Fibroblast of the aortic adventitia (primary cell): ENCODE measurements at regions not wholly inside any gene's neighbourhood (a gene's known extent, or its start where the extent isn't known, plus 50 kb on each side); places are given as distances from the start of the nearest gene placed in this dataset.
"Not testable (repeated sequence)": the region's sequence is repeated elsewhere in the genome, so short reads cannot be mapped to it uniquely, and the experiment has no call there.

Experiments
- DNase-seq: peaks from one replicate; pipeline ENCODE4 v3.0.0-alpha.2; 2010; ENCODE audit warnings: low read depth
- H3K4me3 ChIP-seq: 2 replicates; pipeline ENCODE4 v1.5.1; 2011; ENCODE audit warnings: low read depth, mild to moderate bottlenecking, control low read depth, low read length, moderate library complexity
- TF ChIP-seq, protein P1 (sequence below): IDR thresholded peaks from 2 replicates; pipeline ENCODE4 v1.5.1; 2011; ENCODE audit warnings: mild to moderate bottlenecking, low read length, control low read depth, inconsistent platforms; ENCODE audit not compliant: insufficient read depth

DNA sequence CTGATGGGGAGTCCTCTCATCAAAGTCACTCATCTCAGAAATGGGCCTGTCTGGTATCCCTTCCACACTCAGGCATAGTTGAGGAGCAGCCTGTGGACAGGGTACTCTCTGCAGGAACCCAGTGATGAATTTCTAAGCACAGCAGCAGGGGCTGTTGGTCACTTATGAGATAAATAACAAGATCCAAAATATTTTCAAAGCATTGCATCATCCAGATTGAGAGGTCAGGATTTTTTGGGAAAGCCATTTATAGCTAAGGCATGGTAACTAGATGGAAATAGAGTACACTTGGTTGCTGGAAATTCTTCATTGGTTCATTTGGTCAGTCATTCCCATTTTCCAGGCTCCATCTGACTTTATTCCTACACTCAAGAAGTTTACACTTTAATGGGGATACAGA lies 246.8 kb upstream of the RAI14 start:
- no peak overlapping the region for H3K4me3 ChIP-seq
- TF ChIP-seq, protein P1, sequence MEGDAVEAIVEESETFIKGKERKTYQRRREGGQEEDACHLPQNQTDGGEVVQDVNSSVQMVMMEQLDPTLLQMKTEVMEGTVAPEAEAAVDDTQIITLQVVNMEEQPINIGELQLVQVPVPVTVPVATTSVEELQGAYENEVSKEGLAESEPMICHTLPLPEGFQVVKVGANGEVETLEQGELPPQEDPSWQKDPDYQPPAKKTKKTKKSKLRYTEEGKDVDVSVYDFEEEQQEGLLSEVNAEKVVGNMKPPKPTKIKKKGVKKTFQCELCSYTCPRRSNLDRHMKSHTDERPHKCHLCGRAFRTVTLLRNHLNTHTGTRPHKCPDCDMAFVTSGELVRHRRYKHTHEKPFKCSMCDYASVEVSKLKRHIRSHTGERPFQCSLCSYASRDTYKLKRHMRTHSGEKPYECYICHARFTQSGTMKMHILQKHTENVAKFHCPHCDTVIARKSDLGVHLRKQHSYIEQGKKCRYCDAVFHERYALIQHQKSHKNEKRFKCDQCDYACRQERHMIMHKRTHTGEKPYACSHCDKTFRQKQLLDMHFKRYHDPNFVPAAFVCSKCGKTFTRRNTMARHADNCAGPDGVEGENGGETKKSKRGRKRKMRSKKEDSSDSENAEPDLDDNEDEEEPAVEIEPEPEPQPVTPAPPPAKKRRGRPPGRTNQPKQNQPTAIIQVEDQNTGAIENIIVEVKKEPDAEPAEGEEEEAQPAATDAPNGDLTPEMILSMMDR: no peak
- DNase-seq: peak; percentile 53

GRCh38 chr5:34410411-34411139 lies 245.6 kb upstream of the RAI14 start:
- peak; percentile 48 for DNase-seq
- no peak overlapping the region for H3K4me3 ChIP-seq
- TF ChIP-seq, protein P1: no peak

DNA sequence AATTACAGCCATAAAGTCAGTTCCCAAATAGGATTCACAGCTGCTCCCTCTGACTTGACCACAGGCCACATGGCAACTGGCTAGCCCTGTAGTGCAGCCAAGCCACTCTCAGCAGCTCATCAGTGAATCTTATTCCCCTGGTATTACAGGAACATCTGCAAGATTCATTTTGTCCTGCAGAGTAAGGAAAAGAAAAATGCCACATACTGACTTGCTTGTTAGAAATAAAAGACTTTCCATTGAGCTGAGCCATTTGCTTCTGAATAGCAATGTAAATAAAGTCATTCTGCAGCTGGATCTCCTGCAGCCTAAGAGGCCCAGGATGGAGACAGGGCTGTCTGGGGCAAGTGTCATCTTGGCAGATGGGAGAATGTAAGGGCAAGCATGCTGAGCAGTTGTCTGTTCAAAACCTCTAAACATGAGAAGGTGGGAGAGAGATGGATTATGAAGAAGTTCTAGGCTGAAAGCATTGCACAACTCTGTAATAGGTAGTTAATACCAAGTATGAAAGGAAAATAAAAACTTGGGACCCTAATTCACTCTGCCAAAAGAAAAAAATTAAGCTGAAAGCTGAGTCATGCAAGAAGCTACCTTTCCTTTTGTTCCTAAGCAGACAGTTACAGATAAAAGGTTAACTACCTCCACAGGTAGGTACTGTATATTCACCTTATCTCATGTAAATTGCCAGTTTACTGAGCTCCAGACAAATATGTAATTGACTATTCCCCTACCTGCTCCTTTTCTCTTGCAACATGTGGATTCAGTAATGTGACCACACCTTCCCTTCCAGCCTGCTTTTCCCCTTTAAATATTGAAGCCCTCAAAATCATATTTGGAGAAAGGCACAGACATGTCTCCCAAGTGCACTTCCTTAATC lies 244.4 kb upstream of the RAI14 start:
- H3K4me3 ChIP-seq: no peak overlapping the region
- DNase-seq: peak; percentile 39
- TF ChIP-seq, protein P1: no peak

- no peak overlapping the region for H3K4me3 ChIP-seq
- TF ChIP-seq, protein P1: no peak
- peak; percentile 48 for DNase-seq
Measured at GRCh38 chr5:34412736-34413135, 243.4 kb upstream of the RAI14 start.

GRCh38 chr5:34415559-34416198 lies 240.4 kb upstream of the RAI14 start:
- DNase-seq: no peak
- H3K4me3 ChIP-seq: no peak overlapping the region
- TF ChIP-seq, protein P1: no peak

DNA sequence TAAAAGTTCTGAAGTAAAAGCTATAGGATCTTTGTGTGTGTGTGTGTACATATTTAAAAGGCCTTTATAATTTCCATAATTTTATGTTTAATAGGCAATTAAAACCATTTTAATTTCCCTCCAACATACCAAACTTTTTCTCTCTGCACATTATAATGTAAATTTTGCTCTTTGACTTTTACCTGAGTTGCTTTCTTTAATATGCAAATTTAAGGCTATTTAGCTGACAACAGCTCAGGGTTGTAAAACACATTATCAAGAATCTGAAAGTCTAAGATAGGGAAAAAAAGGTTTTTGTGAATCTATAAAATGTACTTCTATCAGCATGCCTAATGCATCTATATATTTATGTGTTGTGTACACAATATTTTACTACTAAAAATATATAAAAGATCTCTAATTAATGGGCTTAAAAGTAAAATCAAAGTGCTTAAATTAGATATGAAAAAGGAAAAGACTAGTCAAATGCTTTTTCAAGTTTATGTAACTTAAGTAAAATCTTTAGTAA lies 239.6 kb upstream of the RAI14 start:
- H3K4me3 ChIP-seq: no peak overlapping the region
- DNase-seq: no peak
- TF ChIP-seq, protein P1: no peak

DNA sequence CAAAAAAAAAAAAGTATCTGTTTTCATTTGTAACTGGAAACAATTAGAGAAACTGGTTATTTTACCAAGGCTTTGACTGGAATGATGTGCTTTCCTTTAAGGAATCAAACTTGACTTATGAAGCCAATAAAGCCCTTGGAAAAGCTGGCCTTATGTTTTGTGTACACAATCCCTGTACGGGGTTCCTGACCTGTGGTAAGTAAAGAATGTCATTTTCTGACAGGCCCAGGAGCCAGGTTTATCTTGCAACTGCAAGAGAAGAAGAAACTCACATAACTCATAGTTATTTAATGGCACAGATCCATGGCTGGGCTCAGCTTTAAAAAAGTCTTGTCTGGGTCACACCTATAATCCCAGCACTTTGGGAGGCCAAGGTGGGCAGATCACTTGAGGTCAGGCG lies 235.9 kb upstream of the RAI14 start:
- not testable (repeated sequence) for H3K4me3 ChIP-seq, DNase-seq
